Nephron (organoid): ENCODE measurements at regions not wholly inside any gene's neighbourhood (a gene's known extent, or its start where the extent isn't known, plus 50 kb on each side); places are given as distances from the start of the nearest gene placed in this dataset.
"Not testable (repeated sequence)": the region's sequence is repeated elsewhere in the genome, so short reads cannot be mapped to it uniquely, and the experiment has no call there.

ENCODE experiments used
- H3K27ac Mint-ChIP-seq, 3 experiments: 2 replicates each; pipeline ENCODE4 v1.8.0; 2020; ENCODE audit warnings: mixed read lengths in 3 of 3, mild to moderate bottlenecking in 2 of 3, moderate library complexity in 1 of 3
- H3K27me3 Mint-ChIP-seq: 2 replicates; pipeline ENCODE4 v1.8.0; 2021; ENCODE audit warnings: low read depth, mild to moderate bottlenecking, moderate library complexity, mixed read lengths
- H3K36me3 Mint-ChIP-seq: 2 replicates; pipeline ENCODE4 v1.8.0; 2020; ENCODE audit warnings: low read depth, mixed read lengths
- H3K4me1 Mint-ChIP-seq: 2 replicates; pipeline ENCODE4 v1.8.0; 2020; ENCODE audit warnings: mixed read lengths
- H3K4me3 Mint-ChIP-seq, 3 experiments: 2 replicates each; pipeline ENCODE4 v1.8.0; 2020; ENCODE audit warnings: mild to moderate bottlenecking in 3 of 3, mixed read lengths in 3 of 3, moderate library complexity in 2 of 3
- H3K9me3 Mint-ChIP-seq: 2 replicates; pipeline ENCODE4 v1.8.0; 2020; ENCODE audit warnings: mixed read lengths
- TF ChIP-seq, protein P1 (sequence below), 3 experiments: fragments of 200-600 bp; sonication (generic); IDR thresholded peaks; one replicate each; pipeline ENCODE4 v1.5.0; 2021; ENCODE audit warnings: antibody characterized with exemption in 3 of 3; ENCODE audit not compliant: unreplicated experiment in 3 of 3

DNA sequence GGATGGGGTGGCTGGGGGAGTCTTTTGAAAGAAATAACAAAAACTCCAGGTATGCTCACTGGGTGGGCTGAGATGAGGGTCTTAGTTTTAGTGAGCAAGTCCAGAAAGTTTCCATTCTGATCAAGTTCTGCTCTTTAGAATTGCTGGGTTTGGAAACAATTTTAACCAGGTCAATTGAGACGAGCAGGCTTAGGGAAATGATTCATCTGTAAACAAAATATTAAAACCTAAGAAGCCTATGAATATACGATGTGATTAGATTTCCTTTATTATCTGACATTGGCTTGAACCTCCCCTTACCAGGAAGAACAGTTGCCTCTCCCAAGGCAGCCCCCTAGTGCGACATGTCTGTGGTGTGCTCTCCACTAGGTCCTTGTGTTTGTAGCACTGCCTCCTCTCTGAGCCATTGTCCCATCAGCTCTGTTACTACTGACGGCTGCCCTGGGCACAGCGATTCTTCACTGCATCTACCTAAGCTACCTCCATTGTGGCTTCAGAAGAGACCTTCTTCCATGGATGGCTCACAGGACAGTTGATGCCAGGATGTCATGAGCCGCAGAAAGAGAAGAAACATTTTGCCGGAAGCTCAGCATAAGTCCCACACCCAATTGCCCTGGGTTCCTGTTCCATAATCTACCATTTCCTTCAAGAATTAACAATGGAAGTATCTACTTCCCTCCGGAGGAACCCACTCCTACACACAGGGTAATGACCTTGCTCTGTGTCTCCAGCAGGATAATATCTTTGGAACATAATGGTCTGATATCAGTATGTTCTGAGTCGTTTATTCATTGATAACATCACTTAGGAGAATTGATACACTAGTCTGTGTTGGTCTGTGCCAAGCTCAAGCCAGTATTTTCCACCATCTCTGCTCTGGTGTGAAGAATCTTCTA lies 95.1 kb upstream of the ITGB1 start:
- Mint-ChIP-seq H3K27ac (peak overlapping the region in 1 of 3 experiments; percentile 11), H3K27me3 (peaks cover 16% of the 10 kb centered on the region), H3K4me3 (no peak overlapping the region), H3K4me1 (peaks cover 10% of the 10 kb centered on the region), H3K9me3 (peaks cover 2% of the 10 kb centered on the region), H3K36me3 (no peaks in the 10 kb centered on the region)
- TF ChIP-seq, protein P1, sequence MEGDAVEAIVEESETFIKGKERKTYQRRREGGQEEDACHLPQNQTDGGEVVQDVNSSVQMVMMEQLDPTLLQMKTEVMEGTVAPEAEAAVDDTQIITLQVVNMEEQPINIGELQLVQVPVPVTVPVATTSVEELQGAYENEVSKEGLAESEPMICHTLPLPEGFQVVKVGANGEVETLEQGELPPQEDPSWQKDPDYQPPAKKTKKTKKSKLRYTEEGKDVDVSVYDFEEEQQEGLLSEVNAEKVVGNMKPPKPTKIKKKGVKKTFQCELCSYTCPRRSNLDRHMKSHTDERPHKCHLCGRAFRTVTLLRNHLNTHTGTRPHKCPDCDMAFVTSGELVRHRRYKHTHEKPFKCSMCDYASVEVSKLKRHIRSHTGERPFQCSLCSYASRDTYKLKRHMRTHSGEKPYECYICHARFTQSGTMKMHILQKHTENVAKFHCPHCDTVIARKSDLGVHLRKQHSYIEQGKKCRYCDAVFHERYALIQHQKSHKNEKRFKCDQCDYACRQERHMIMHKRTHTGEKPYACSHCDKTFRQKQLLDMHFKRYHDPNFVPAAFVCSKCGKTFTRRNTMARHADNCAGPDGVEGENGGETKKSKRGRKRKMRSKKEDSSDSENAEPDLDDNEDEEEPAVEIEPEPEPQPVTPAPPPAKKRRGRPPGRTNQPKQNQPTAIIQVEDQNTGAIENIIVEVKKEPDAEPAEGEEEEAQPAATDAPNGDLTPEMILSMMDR (IDR thresholded peaks at IDR 0.05; ENCODE audit: unreplicated experiment in 3 of 3) = no peak

DNA sequence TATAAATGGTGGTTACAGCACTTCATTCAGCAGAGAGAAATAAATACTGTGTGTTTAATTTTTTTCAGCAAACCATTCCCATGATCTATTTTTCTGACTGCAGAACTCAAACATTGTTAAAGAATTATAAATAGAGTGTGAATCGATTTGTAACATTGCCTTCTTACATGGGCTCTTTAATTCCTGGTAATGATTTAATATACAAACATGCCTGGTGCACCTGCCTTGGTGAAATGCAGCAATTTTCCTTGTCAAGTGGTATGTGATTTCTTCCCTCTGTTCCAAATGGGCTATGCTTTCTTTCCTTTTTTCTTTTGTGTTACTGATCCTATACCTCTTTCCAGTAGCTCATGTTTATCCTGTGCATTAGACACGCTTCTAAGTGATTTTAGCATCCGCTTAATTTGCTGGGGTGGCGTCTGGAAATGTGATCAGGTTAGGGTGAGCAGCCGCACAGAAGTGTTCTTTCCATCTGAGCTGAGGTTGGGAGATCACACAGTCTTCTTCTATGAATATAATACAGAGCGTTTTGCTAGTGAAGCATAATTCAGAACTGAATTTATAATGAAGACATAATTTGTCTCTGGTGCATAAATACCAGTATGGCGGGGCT lies 94.3 kb upstream of the ITGB1 start:
- Mint-ChIP-seq H3K9me3 (peaks cover 2% of the 10 kb centered on the region), H3K27me3 (peaks cover 17% of the 10 kb centered on the region), H3K27ac (no peak overlapping the region), H3K4me1 (peaks cover 10% of the 10 kb centered on the region), H3K4me3 (no peak overlapping the region), H3K36me3 (no peaks in the 10 kb centered on the region)
- TF ChIP-seq, protein P1 (IDR thresholded peaks at IDR 0.05; ENCODE audit: unreplicated experiment in 3 of 3) = no peak

DNA sequence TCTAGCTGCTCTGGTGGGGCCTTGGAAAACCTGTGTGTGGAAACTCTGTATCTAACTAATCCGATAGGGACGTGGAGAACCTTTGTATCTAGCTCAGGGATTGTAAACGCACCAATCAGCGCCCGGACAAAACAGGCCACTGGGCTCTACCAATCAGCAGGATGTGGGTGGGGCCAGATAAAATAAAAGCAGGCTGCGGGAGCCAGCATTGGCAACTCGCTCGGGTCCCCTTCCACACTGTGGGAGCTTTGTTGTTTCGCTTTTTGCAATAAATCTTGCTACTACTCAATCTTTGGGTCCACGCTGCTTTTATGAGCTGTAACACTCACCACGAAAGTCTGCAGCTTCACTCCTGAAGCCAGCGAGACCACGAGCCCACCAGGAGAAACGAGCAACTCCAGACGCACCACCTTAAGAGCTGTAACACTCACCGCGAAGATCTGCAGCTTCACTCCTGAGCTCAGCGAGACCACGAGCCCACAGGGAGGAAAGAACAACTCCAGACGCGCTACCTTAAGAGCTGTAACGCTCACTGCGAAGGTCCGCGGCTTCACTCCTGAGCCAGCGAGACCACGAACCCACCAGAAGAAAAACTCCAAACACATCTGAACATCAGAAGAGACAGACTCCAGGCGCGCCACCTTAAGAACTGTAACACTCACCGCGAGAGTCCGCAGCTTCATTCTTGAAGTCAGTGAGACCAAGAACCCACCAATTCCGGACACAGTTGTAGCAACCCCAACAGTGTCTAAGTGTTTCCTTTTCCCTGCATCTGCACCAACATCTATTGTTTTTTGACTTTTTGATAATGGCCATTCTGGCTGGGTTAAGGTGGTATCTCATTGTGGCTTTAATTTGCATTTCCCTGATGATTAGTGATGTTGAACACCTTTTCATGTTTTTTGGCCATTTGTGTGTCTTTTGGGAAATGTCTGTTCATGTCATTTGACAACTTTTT lies 92.2 kb upstream of the ITGB1 start:
- H3K36me3 Mint-ChIP-seq, H3K9me3 Mint-ChIP-seq, H3K27ac Mint-ChIP-seq, H3K4me3 Mint-ChIP-seq: not testable (repeated sequence)
- peaks cover 16% of the 10 kb centered on the region for H3K27me3 Mint-ChIP-seq
- peaks cover 10% of the 10 kb centered on the region for H3K4me1 Mint-ChIP-seq

DNA sequence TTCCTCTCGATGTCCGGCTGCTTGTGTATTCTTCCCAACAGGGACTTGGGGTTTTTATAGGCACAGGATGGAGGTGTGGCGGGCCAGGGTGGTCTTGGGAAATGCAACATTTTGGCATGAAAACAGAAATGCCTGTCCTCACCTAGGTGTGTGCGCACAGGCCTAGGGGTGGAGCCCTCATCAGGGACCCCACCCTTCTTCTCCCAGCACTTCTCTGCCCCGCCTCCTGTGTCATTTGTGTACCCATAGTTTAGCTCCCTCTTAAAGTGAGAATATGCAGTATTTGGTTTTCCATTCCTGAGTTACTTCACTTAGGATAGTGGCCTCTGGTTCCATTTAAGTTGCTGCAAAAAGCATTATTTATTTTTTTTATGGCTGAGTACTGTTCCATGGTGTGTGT lies 90.2 kb upstream of the ITGB1 start:
- Mint-ChIP-seq H3K36me3 (no peaks in the 10 kb centered on the region), H3K4me1 (peaks cover 5% of the 10 kb centered on the region), H3K9me3 (peaks cover 2% of the 10 kb centered on the region), H3K4me3 (no peak overlapping the region), H3K27me3 (peaks cover 8% of the 10 kb centered on the region), H3K27ac (no peak overlapping the region)
- TF ChIP-seq, protein P1 (IDR thresholded peaks at IDR 0.05; ENCODE audit: unreplicated experiment in 3 of 3) = no peak

DNA sequence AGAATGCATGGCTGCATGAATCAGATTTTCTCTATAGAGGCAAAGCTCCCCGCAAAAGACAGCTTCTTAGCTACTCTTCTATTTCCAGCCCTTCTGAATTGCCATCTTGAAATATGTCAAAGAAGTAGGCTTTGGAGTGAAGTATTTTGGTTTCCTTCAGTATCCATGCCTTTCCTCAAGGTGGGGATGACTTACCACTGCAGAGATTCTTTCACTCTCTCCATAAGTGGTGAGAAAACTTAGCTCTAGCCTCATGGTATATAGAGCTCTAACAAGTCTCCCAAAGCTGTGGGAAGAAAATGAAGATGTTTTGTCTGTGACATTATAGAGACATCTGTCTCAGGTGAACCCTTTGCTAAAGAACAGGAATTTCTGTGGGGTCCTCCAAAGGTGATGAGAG lies 89.6 kb upstream of the ITGB1 start:
- peaks cover 2% of the 10 kb centered on the region for H3K9me3 Mint-ChIP-seq
- H3K27ac Mint-ChIP-seq = no peak overlapping the region
- no peaks in the 10 kb centered on the region for H3K36me3 Mint-ChIP-seq
- TF ChIP-seq, protein P1 (IDR thresholded peaks at IDR 0.05; ENCODE audit: unreplicated experiment in 3 of 3) = no peak
- no peak overlapping the region for H3K4me3 Mint-ChIP-seq
- H3K4me1 Mint-ChIP-seq = peaks cover 4% of the 10 kb centered on the region
- H3K27me3 Mint-ChIP-seq = peaks cover 8% of the 10 kb centered on the region

DNA sequence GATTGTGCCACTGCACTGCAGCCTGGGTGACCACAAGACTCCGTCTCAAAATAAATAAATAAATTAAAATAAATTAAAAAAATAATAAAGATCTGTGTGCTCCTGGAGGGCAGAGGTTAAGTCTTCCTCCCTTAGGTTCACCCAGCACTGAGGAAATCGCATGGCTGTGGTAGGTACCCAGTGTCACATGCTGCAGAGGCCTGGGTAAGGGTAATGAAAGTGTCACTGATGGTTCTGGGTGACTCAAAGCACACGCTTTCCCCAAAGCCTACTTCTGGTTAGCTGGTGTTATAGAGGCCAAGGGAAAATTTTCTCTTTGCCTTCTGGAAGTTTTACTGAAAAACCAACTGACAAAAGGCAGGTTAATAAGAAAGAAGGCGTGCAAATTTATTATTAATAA lies 88.8 kb upstream of the ITGB1 start:
- TF ChIP-seq, protein P1 (IDR thresholded peaks at IDR 0.05; ENCODE audit: unreplicated experiment in 3 of 3) = no peak
- Mint-ChIP-seq H3K27me3 (peaks cover 16% of the 10 kb centered on the region), H3K27ac (no peak overlapping the region), H3K4me3 (no peak overlapping the region), H3K4me1 (no peaks in the 10 kb centered on the region), H3K9me3 (peaks cover 2% of the 10 kb centered on the region), H3K36me3 (no peaks in the 10 kb centered on the region)
